ENCODE measurements at regions not wholly inside any gene's neighbourhood (a gene's known extent, or its start where the extent isn't known, plus 50 kb on each side); places are given as distances from the start of the nearest gene placed in this dataset.
A peak's percentile ranks its signal among the peaks of the same experiment; 100 is the strongest.
"Not testable (repeated sequence)": the region's sequence is repeated elsewhere in the genome, so short reads cannot be mapped to it uniquely, and the experiment has no call there.

- DNase-seq, result no peak
Observed at GRCh38 chr12:123061441-123062205, 81.1 kb downstream of the ARL6IP4 start.

GRCh38 chr12:123059500-123059899 lies 79.0 kb downstream of the ARL6IP4 start:
- DNase-seq, result no peak

- DNase-seq, result no peak
Observed at GRCh38 chr12:123058980-123059379, 78.5 kb downstream of the ARL6IP4 start.

- no peak for DNase-seq
Observed at GRCh38 chr12:123058481-123058880, 78.0 kb downstream of the ARL6IP4 start.

GRCh38 chr12:123057513-123058265 lies 77.2 kb downstream of the ARL6IP4 start:
- DNase-seq, result no peak

GRCh38 chr12:123056709-123057108 lies 76.2 kb downstream of the ARL6IP4 start:
- no peak for DNase-seq

GRCh38 chr12:123056053-123056452 lies 75.6 kb downstream of the ARL6IP4 start:
- DNase-seq, result no peak

- no peak for DNase-seq
Observed at GRCh38 chr12:123055281-123055766, 74.8 kb downstream of the ARL6IP4 start.

- DNase-seq, result no peak
Observed at GRCh38 chr12:123054371-123054770, 73.9 kb downstream of the ARL6IP4 start.

- no peak for DNase-seq
Observed at GRCh38 chr12:123051556-123051955, 71.1 kb downstream of the ARL6IP4 start.

GRCh38 chr12:123050913-123051312 lies 70.4 kb downstream of the ARL6IP4 start:
- DNase-seq, result no peak

- no peak for DNase-seq
Observed at GRCh38 chr12:123050331-123050831, 69.9 kb downstream of the ARL6IP4 start.

- no peak for DNase-seq
Observed at GRCh38 chr12:123049398-123050240, 69.1 kb downstream of the ARL6IP4 start.

- not testable (repeated sequence) for DNase-seq
Observed at GRCh38 chr12:123047892-123048291, 67.4 kb downstream of the ARL6IP4 start.

- DNase-seq, result no peak
Observed at GRCh38 chr12:123047289-123047688, 66.8 kb downstream of the ARL6IP4 start.

- no peak for DNase-seq
Observed at GRCh38 chr12:123046431-123046830, 66.0 kb downstream of the ARL6IP4 start.

- no peak for DNase-seq
Observed at GRCh38 chr12:123045678-123046077, 65.2 kb downstream of the ARL6IP4 start.

- no peak for DNase-seq
Observed at GRCh38 chr12:123044351-123044750, 63.9 kb downstream of the ARL6IP4 start.

- peak; percentile 71 to 72 for DNase-seq
Observed at GRCh38 chr12:123043536-123044001, 63.1 kb downstream of the ARL6IP4 start.

- no peak for DNase-seq
Observed at GRCh38 chr12:123042833-123043232, 62.4 kb downstream of the ARL6IP4 start.

- DNase-seq, result no peak
Observed at GRCh38 chr12:123041811-123042655, 61.6 kb downstream of the ARL6IP4 start.

- no peak for DNase-seq
Observed at GRCh38 chr12:123041042-123041531, 60.6 kb downstream of the ARL6IP4 start.

Data from CD4-positive, alpha-beta T cell treated with Interferon alpha-2 for 1 hour (primary cell).